GM12878 (cell line): ENCODE measurements at regions not wholly inside any gene's neighbourhood (a gene's known extent, or its start where the extent isn't known, plus 50 kb on each side); places are given as distances from the start of the nearest gene placed in this dataset.

ENCODE experiments used
- BHLHE40 ChIP-seq, 2 experiments: fragments of 450-650 bp in 1 of 2; IDR thresholded peaks; 2 replicates each; pipeline ENCODE4 v1.6.1; 2011 to 2017; ENCODE audit warnings: low read depth in 2 of 2, borderline replicate concordance in 1 of 2, improper control_type of control experiment in 1 of 2, low read length in 1 of 2, mild to moderate bottlenecking in 1 of 2
- CHD2 ChIP-seq: IDR thresholded peaks from 2 replicates; pipeline ENCODE4 v1.6.1; 2011; ENCODE audit warnings: low read depth, low read length, improper control_type of control experiment, borderline replicate concordance
- EP300 ChIP-seq, 2 experiments: fragments of 150-350 bp in 1 of 2; IDR thresholded peaks; 2 replicates each; pipeline ENCODE4 v1.6.1; 2011 to 2012; ENCODE audit warnings: low read depth in 2 of 2, low read length in 2 of 2, borderline replicate concordance in 1 of 2, improper control_type of control experiment in 1 of 2, inconsistent platforms in 1 of 2; ENCODE audit not compliant: control insufficient read depth in 1 of 2
- EZH2 ChIP-seq: IDR thresholded peaks from 2 replicates; pipeline ENCODE4 v1.6.1; 2012; ENCODE audit warnings: low read depth, mild to moderate bottlenecking, control low read depth, inconsistent platforms, low read length, borderline replicate concordance; ENCODE audit not compliant: control insufficient read depth
- FOXK2 ChIP-seq: fragments of 450-650 bp; IDR thresholded peaks from 2 replicates; pipeline ENCODE4 v1.6.1; 2017; ENCODE audit warnings: mild to moderate bottlenecking, moderate library complexity
- NFXL1 ChIP-seq: fragments of 450-650 bp; IDR thresholded peaks from 2 replicates; pipeline ENCODE4 v1.6.1; 2017; ENCODE audit warnings: antibody characterized with exemption, mild to moderate bottlenecking, borderline replicate concordance
- NFYB ChIP-seq: IDR thresholded peaks from 2 replicates; pipeline ENCODE4 v1.6.1; 2011; ENCODE audit warnings: low read depth, mild to moderate bottlenecking, low read length, improper control_type of control experiment, moderate library complexity; ENCODE audit not compliant: insufficient read depth
- POLR2AphosphoS2 ChIP-seq: IDR thresholded peaks from 2 replicates; pipeline ENCODE4 v1.6.1; 2011; ENCODE audit warnings: low read depth, mild to moderate bottlenecking, low read length, improper control_type of control experiment, moderate library complexity
- POLR2AphosphoS5 ChIP-seq: IDR thresholded peaks from 2 replicates; pipeline ENCODE4 v1.6.1; 2011; ENCODE audit warnings: mild to moderate bottlenecking, low read length, inconsistent platforms
- ZNF274 ChIP-seq: IDR thresholded peaks from one replicate; pipeline ENCODE4 v1.8.0; 2011; ENCODE audit not compliant: insufficient read length, insufficient read depth
- TF ChIP-seq, protein P1 (sequence below), 3 experiments: IDR thresholded peaks in 2 of 3; conservative IDR thresholded peaks in 1 of 3; 2 replicates each; pipeline ENCODE4 v1.5.1; 2011; ENCODE audit warnings: low read depth in 3 of 3, low read length in 3 of 3, mild to moderate bottlenecking in 3 of 3, control low read depth in 2 of 3, moderate library complexity in 2 of 3, inconsistent platforms in 1 of 3, mixed read lengths in 1 of 3; ENCODE audit not compliant: control insufficient read depth in 2 of 3, insufficient read depth in 1 of 3; ENCODE audit errors: extremely low read depth in 1 of 3

- TF ChIP-seq POLR2AphosphoS2 (no peak), EP300 (IDR thresholded peaks at IDR 0.05; ENCODE audit: borderline replicate concordance in 1 of 2, control insufficient read depth in 1 of 2, low read depth in 2 of 2, low read length in 2 of 2) (no peak), FOXK2 (no peak), POLR2AphosphoS5 (no peak), ZNF274 (no peak), BHLHE40 (IDR thresholded peaks at IDR 0.05; ENCODE audit: borderline replicate concordance in 1 of 2, low read depth in 2 of 2, low read length in 1 of 2) (no peak), EZH2 (no peak), NFXL1 (no peak), CHD2 (no peak), NFYB (no peak)
- TF ChIP-seq, protein P1, sequence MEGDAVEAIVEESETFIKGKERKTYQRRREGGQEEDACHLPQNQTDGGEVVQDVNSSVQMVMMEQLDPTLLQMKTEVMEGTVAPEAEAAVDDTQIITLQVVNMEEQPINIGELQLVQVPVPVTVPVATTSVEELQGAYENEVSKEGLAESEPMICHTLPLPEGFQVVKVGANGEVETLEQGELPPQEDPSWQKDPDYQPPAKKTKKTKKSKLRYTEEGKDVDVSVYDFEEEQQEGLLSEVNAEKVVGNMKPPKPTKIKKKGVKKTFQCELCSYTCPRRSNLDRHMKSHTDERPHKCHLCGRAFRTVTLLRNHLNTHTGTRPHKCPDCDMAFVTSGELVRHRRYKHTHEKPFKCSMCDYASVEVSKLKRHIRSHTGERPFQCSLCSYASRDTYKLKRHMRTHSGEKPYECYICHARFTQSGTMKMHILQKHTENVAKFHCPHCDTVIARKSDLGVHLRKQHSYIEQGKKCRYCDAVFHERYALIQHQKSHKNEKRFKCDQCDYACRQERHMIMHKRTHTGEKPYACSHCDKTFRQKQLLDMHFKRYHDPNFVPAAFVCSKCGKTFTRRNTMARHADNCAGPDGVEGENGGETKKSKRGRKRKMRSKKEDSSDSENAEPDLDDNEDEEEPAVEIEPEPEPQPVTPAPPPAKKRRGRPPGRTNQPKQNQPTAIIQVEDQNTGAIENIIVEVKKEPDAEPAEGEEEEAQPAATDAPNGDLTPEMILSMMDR (IDR thresholded peaks at IDR 0.05 in 2 of 3, conservative IDR thresholded peaks at IDR 0.05 in 1 of 3; ENCODE audit: control insufficient read depth in 2 of 3, extremely low read depth in 1 of 3, insufficient read depth in 1 of 3, low read depth in 3 of 3, low read length in 3 of 3): no peak
Measured at GRCh38 chr13:27854606-27855005, 62.3 kb downstream of the GSX1 start.
